K562 (cell line): ENCODE measurements at regions not wholly inside any gene's neighbourhood (a gene's known extent, or its start where the extent isn't known, plus 50 kb on each side); places are given as distances from the start of the nearest gene placed in this dataset.

Experiments
- ATAC-seq: fragments of 200-7000 bp; cut with Tn5 transposase; 3 replicates; pipeline ENCODE4 v1.9.1; 2020; ENCODE audit warnings: moderate library complexity
- BruUV-seq: library from RNA; stranded (reverse); fragments of 400-500 nt; replicated peaks from 2 replicates; lab custom pipeline; 2021; lab: Mats Ljungman, UMichigan
- CTCF ChIA-PET: fragments of 300-600 bp; formaldehyde crosslinking; extraction: SDS; loops from one replicate; lab custom pipeline; 2021; ENCODE audit warnings: low intra/inter-chr PET ratio; lab: Yijun Ruan, JAX
- POLR2A ChIA-PET: fragments of 300-600, 350-650 bp; sonication (Branson Sonifier 250); formaldehyde crosslinking; extraction: SDS; loops from one replicate; lab custom pipeline; 2021; ENCODE audit warnings: antibody characterized with exemption, inconsistent platforms; lab: Yijun Ruan, JAX
- DNase-seq, 4 experiments: peaks; one replicate each; pipeline versions ENCODE4 v3.0.0 to v3.0.0-alpha.2; 2011 to 2018; ENCODE audit warnings: low spot score in 3 of 4, mixed read lengths in 3 of 4; ENCODE audit errors: extremely low read depth in 1 of 4
- FAIRE-seq: peaks from 2 replicates; lab custom pipeline; 2011; peaks lifted over from hg19 to GRCh38; lab: Jason Lieb, UNC
- H2AFZ ChIP-seq: 2 replicates; pipeline ENCODE4 v1.6.0; 2011; ENCODE audit warnings: low read depth, low read length, control low read depth, inconsistent platforms
- H3K27ac ChIP-seq: fragments of 200-600 bp; 3 replicates; pipeline ENCODE4 v1.8.0; 2011; ENCODE audit warnings: low read depth, mild to moderate bottlenecking, control low read depth, inconsistent platforms, low read length, moderate library complexity, mixed read lengths; ENCODE audit errors: extremely low read depth
- H3K27me3 ChIP-seq, 2 experiments: fragments of 300-600 bp in 1 of 2; 2 replicates in 1 of 2; 3 replicates in 1 of 2; pipeline versions ENCODE4 v1.6.0 to v1.8.0; 2011; ENCODE audit warnings: inconsistent platforms in 2 of 2, low read length in 2 of 2, mild to moderate bottlenecking in 1 of 2, mixed read lengths in 1 of 2, moderate library complexity in 1 of 2; ENCODE audit not compliant: control insufficient read depth in 2 of 2, insufficient read depth in 2 of 2
- H3K36me3 ChIP-seq: fragments of 300-600 bp; 3 replicates; pipeline ENCODE4 v1.8.0; 2011; ENCODE audit warnings: mild to moderate bottlenecking, low read length, inconsistent platforms; ENCODE audit not compliant: control insufficient read depth, insufficient read depth
- H3K4me1 ChIP-seq, 2 experiments: fragments of 200-600 bp in 1 of 2; replicated peaks in 1 of 2; 2 replicates in 1 of 2; 3 replicates in 1 of 2; pipeline versions ENCODE4 v1.5.1 to v1.8.0; 2011; ENCODE audit warnings: inconsistent platforms in 2 of 2, low read length in 2 of 2, mild to moderate bottlenecking in 1 of 2, mixed read lengths in 1 of 2, moderate library complexity in 1 of 2; ENCODE audit not compliant: control insufficient read depth in 2 of 2, insufficient read depth in 2 of 2
- H3K4me2 ChIP-seq: 2 replicates; pipeline ENCODE4 v1.6.1; 2011; ENCODE audit warnings: low read length, control low read depth, inconsistent platforms, mixed read lengths; ENCODE audit not compliant: insufficient read depth
- H3K4me3 ChIP-seq: fragments of 200-600 bp; sonication (generic), shearing (Covaris generic); 2 replicates; pipeline ENCODE4 v1.5.1; 2016; ENCODE audit warnings: control low read depth, inconsistent platforms
- H3K79me2 ChIP-seq: fragments of 200-600 bp; 3 replicates; pipeline ENCODE4 v1.8.0; 2011; ENCODE audit warnings: low read length, inconsistent platforms; ENCODE audit not compliant: control insufficient read depth, insufficient read depth
- H3K9ac ChIP-seq, 2 experiments: 2 replicates each; pipeline versions ENCODE4 v1.6.0 to v1.6.1; 2011; ENCODE audit warnings: low read depth in 2 of 2, low read length in 2 of 2, control low read depth in 1 of 2, inconsistent platforms in 1 of 2, mild to moderate bottlenecking in 1 of 2, mixed read lengths in 1 of 2; ENCODE audit not compliant: insufficient read depth in 1 of 2
- H3K9me1 ChIP-seq: one replicate; pipeline ENCODE4 v1.6.0; 2011; ENCODE audit warnings: inconsistent platforms, mild to moderate bottlenecking, low read length, moderate library complexity; ENCODE audit not compliant: control insufficient read depth, insufficient read depth
- H3K9me3 ChIP-seq: replicated peaks from 2 replicates; pipeline ENCODE4 v1.5.1; 2011; ENCODE audit warnings: low read depth, low read length, inconsistent platforms; ENCODE audit not compliant: control insufficient read depth, insufficient read depth
- H4K20me1 ChIP-seq: replicated peaks from 2 replicates; pipeline ENCODE4 v1.6.1; 2011; ENCODE audit warnings: low read length, inconsistent platforms, mixed read lengths; ENCODE audit not compliant: control insufficient read depth, insufficient read depth
- FOXA3 ChIP-seq, 2 experiments: fragments of 450-650 bp in 1 of 2; sonication (generic) in 1 of 2; formaldehyde crosslinking; IDR thresholded peaks in 1 of 2; conservative IDR thresholded peaks in 1 of 2; 2 replicates each; pipeline versions ENCODE4 v1.4.0 to v1.8.0; 2020 to 2022; ENCODE audit warnings: mild to moderate bottlenecking in 2 of 2, missing genetic modification reagents in 1 of 2
- FOXK2 ChIP-seq, 2 experiments: fragments of 450-650 bp; IDR thresholded peaks in 1 of 2; conservative IDR thresholded peaks in 1 of 2; 2 replicates each; pipeline ENCODE4 v1.6.1; 2016; ENCODE audit warnings: low read depth in 2 of 2, mild to moderate bottlenecking in 1 of 2
- HLTF ChIP-seq: fragments of 450-650 bp; IDR thresholded peaks from 2 replicates; pipeline ENCODE4 v1.6.1; 2016
- NCOA1 ChIP-seq: fragments of 450-650 bp; IDR thresholded peaks from 2 replicates; pipeline ENCODE4 v1.6.1; 2016; ENCODE audit warnings: low read depth
- NONO ChIP-seq, 2 experiments: fragments of 200-400 bp in 1 of 2; fragments of 450-650 bp in 1 of 2; formaldehyde crosslinking in 1 of 2; IDR thresholded peaks; 2 replicates each; pipeline ENCODE4 v1.6.1; 2017; ENCODE audit warnings: low read depth in 2 of 2, mild to moderate bottlenecking in 2 of 2, moderate library complexity in 2 of 2, low read length in 1 of 2
- RB1 ChIP-seq: fragments of 450-650 bp; IDR thresholded peaks from 2 replicates; pipeline ENCODE4 v1.6.1; 2017; ENCODE audit warnings: low read depth, mild to moderate bottlenecking
- RBM15 ChIP-seq: fragments of 200-400 bp; formaldehyde crosslinking; IDR thresholded peaks from 2 replicates; pipeline ENCODE4 v1.6.1; 2018; ENCODE audit warnings: mild to moderate bottlenecking, low read length, moderate library complexity; ENCODE audit not compliant: insufficient read depth
- RBM39 ChIP-seq: fragments of 200-400 bp; formaldehyde crosslinking; optimal IDR thresholded peaks from 2 replicates; pipeline ENCODE3; 2018; ENCODE audit warnings: low read depth, low read length
- SAFB2 ChIP-seq: fragments of 200-400 bp; formaldehyde crosslinking; IDR thresholded peaks from 2 replicates; pipeline ENCODE4 v1.6.1; 2018; ENCODE audit warnings: borderline replicate concordance, low read length, low read depth, moderate library complexity; ENCODE audit not compliant: severe bottlenecking
- STAG1 ChIP-seq: sonication (generic); formaldehyde crosslinking; IDR thresholded peaks from 2 replicates; pipeline ENCODE4 v1.5.0; 2020; ENCODE audit warnings: missing genetic modification reagents, borderline replicate concordance
- TAL1 ChIP-seq: fragments of 450-650 bp; IDR thresholded peaks from 2 replicates; pipeline ENCODE4 v1.6.1; 2016; ENCODE audit warnings: mild to moderate bottlenecking
- TARDBP ChIP-seq: fragments of 450-650 bp; IDR thresholded peaks from 2 replicates; pipeline ENCODE4 v1.6.1; 2016
- TFE3 ChIP-seq: fragments of 450-650 bp; formaldehyde crosslinking; IDR thresholded peaks from 2 replicates; pipeline ENCODE4 v1.4.0; 2020; ENCODE audit warnings: mild to moderate bottlenecking, mixed read lengths
- TGIF2 ChIP-seq: sonication (generic); formaldehyde crosslinking; IDR thresholded peaks from 2 replicates; pipeline ENCODE4 v1.8.1; 2022; ENCODE audit warnings: mild to moderate bottlenecking, missing genetic modification reagents, moderate library complexity
- ZBTB8A ChIP-seq: fragments of 450-650 bp; IDR thresholded peaks from 2 replicates; pipeline ENCODE4 v1.6.1; 2018; ENCODE audit warnings: mild to moderate bottlenecking, moderate library complexity; ENCODE audit not compliant: partially characterized antibody
- ZNF347 ChIP-seq: fragments of 450-650 bp; formaldehyde crosslinking; IDR thresholded peaks from 2 replicates; pipeline ENCODE4 v1.4.0; 2020; ENCODE audit warnings: low read depth, mild to moderate bottlenecking, moderate library complexity
- ZNF77 ChIP-seq: fragments of 250-450 bp; sonication (Bioruptor Pico); IDR thresholded peaks from 2 replicates; pipeline ENCODE4 v1.5.0; 2020
- ZSCAN29 ChIP-seq: fragments of 450-650 bp; IDR thresholded peaks from 2 replicates; pipeline ENCODE4 v1.6.1; 2017
- WGBS: fragments of 100-300 bp; shearing (Covaris generic); methylation state at CpG from one replicate; pipeline ENCODE4 v1.1.6; 2016; ENCODE audit warnings: low coverage, mixed read lengths; ENCODE audit not compliant: insufficient coverage; ENCODE audit errors: missing lambda C conversion rate; 5-methylcytosine and 5-hydroxymethylcytosine counted together
- in situ Hi-C: fragments of 300-500 bp; cut with MboI; formaldehyde crosslinking; loops from 4 replicates; pipeline ENCODE4 v1.15.0; 2018; ENCODE audit warnings: inconsistent platforms, mixed read lengths
- intact Hi-C: fragments of 100-400 bp; cut with micrococcal nuclease; formaldehyde crosslinking; loops from 2 replicates; pipeline ENCODE4 v1.14.2; 2022

- H3K9ac ChIP-seq, result no peak overlapping the region
- TF ChIP-seq STAG1 (CRISPR knock-in tag) (no peak), TGIF2 (CRISPR knock-in tag) (no peak), ZSCAN29 (no peak), RBM15 (no peak), ZBTB8A (no peak), RBM39 (no peak), NONO (IDR thresholded peaks at IDR 0.05; ENCODE audit: low read depth in 2 of 2, low read length in 1 of 2) (no peak), TAL1 (no peak), RB1 (no peak), NCOA1 (no peak), TARDBP (no peak), ZNF77 (CRISPR knock-in tag) (no peak), SAFB2 (no peak), FOXK2 (conservative IDR thresholded peaks at IDR 0.05 in 1 of 2, IDR thresholded peaks at IDR 0.05 in 1 of 2; ENCODE audit: low read depth in 2 of 2) (no peak), TFE3 (CRISPR knock-in tag) (no peak), FOXA3 (CRISPR knock-in tag; conservative IDR thresholded peaks at IDR 0.05 in 1 of 2, IDR thresholded peaks at IDR 0.05 in 1 of 2) (no peak), HLTF (no peak), ZNF347 (CRISPR knock-in tag) (no peak)
- no peaks in the 10 kb centered on the region for H4K20me1 ChIP-seq
- H2AFZ ChIP-seq, result no peak overlapping the region
- H3K27me3 ChIP-seq, result no peaks in the 10 kb centered on the region
- intact Hi-C loops (no loop called here), in situ Hi-C loops (no loop called here)
- no peak overlapping the region for H3K4me3 ChIP-seq
- ChIA-PET POLR2A (no interaction called here), CTCF (no interaction called here)
- FAIRE-seq, result no peak
- H3K27ac ChIP-seq, result no peak overlapping the region
- no peaks in the 10 kb centered on the region for H3K9me3 ChIP-seq
- no peaks in the 10 kb centered on the region for H3K4me1 ChIP-seq
- no TSS peak for BruUV-seq
- whole genome bisulfite sequencing, result 0% methylated on average over 1 of the region's 1 CpG
- no peaks in the 10 kb centered on the region for H3K36me3 ChIP-seq
- H3K4me2 ChIP-seq, result no peak overlapping the region
- no peak for ATAC-seq
- H3K79me2 ChIP-seq, result no peaks in the 10 kb centered on the region
- no peak for DNase-seq
- H3K9me1 ChIP-seq, result no peaks in the 10 kb centered on the region
These were observed 1418.0 kb downstream of the STIM2 start for GRCh38 chr4:28278676-28279075.
